H1 (cell line): ENCODE measurements at regions not wholly inside any gene's neighbourhood (a gene's known extent, or its start where the extent isn't known, plus 50 kb on each side); places are given as distances from the start of the nearest gene placed in this dataset.

ENCODE experiments used
- CTCF ChIA-PET: fragments of 300-600 bp; sonication (Branson Sonifier 250); formaldehyde crosslinking; loops from one replicate; lab custom pipeline; 2021; ENCODE audit not compliant: partially characterized antibody; lab: Charles Lee
- POLR2A ChIA-PET: fragments of 300-600 bp; sonication (Branson Sonifier 250); formaldehyde crosslinking; loops from one replicate; lab custom pipeline; 2021; ENCODE audit warnings: inconsistent platforms; ENCODE audit not compliant: partially characterized antibody; lab: Charles Lee
- DNase-seq, 2 experiments: peaks; one replicate each; pipeline versions ENCODE4 v3.0.0 to v3.0.0-alpha.2; 2010 to 2022; ENCODE audit warnings: low spot score in 2 of 2, low read depth in 1 of 2, mixed read lengths in 1 of 2
- FAIRE-seq: peaks from 2 replicates; lab custom pipeline; 2011; peaks lifted over from hg19 to GRCh38; lab: Jason Lieb, UNC
- H2AFZ ChIP-seq: 2 replicates; pipeline ENCODE4 v1.8.1; 2012; ENCODE audit warnings: low read length, inconsistent platforms
- H2AK5ac ChIP-seq: 2 replicates; pipeline ENCODE4 v1.6.1; 2013; ENCODE audit warnings: low read depth, low read length
- H2BK120ac ChIP-seq: replicated peaks from 2 replicates; pipeline ENCODE3; 2013; ENCODE audit warnings: low read depth, low read length, inconsistent platforms
- H2BK12ac ChIP-seq: 2 replicates; pipeline ENCODE4 v1.6.1; 2013; ENCODE audit warnings: low read depth, low read length
- H2BK15ac ChIP-seq: 2 replicates; pipeline ENCODE4 v1.6.1; 2013; ENCODE audit warnings: low read length
- H2BK20ac ChIP-seq: 2 replicates; pipeline ENCODE4 v1.6.1; 2013; ENCODE audit warnings: low read length
- H2BK5ac ChIP-seq: 2 replicates; pipeline ENCODE4 v1.6.1; 2013; ENCODE audit warnings: low read depth, low read length
- H3K14ac ChIP-seq: 2 replicates; pipeline ENCODE4 v1.6.1; 2013; ENCODE audit warnings: inconsistent platforms; ENCODE audit not compliant: insufficient read length
- H3K18ac ChIP-seq: 2 replicates; pipeline ENCODE4 v1.6.1; 2013; ENCODE audit warnings: low read length; ENCODE audit errors: extremely low read depth
- H3K23ac ChIP-seq: 2 replicates; pipeline ENCODE4 v1.6.1; 2013; ENCODE audit warnings: inconsistent platforms; ENCODE audit not compliant: insufficient read length
- H3K23me2 ChIP-seq: 2 replicates; pipeline ENCODE4 v1.6.1; 2013; ENCODE audit warnings: low read depth, low read length
- H3K27ac ChIP-seq: 2 replicates; pipeline ENCODE4 v1.6.1; 2011; ENCODE audit warnings: low read depth, low read length, inconsistent platforms
- H3K27me3 ChIP-seq, 4 experiments: replicated peaks in 1 of 4; 1 replicate in 1 of 4; 2 replicates in 3 of 4; pipeline versions ENCODE4 v1.6.1 to v1.8.1; 2011 to 2013; ENCODE audit warnings: low read length in 3 of 4, mild to moderate bottlenecking in 3 of 4, inconsistent platforms in 2 of 4, mixed read lengths in 2 of 4, moderate library complexity in 1 of 4; ENCODE audit not compliant: control insufficient read depth in 3 of 4, insufficient read depth in 3 of 4; ENCODE audit errors: extremely low read depth in 1 of 4
- H3K36me3 ChIP-seq, 4 experiments: 2 replicates each; pipeline versions ENCODE4 v1.6.1 to v1.8.1; 2011 to 2013; ENCODE audit warnings: mild to moderate bottlenecking in 4 of 4, low read length in 3 of 4, moderate library complexity in 2 of 4, control low read depth in 1 of 4, inconsistent platforms in 1 of 4; ENCODE audit not compliant: insufficient read depth in 4 of 4, control insufficient read depth in 2 of 4
- H3K4ac ChIP-seq: replicated peaks from 2 replicates; pipeline ENCODE3; 2013; ENCODE audit warnings: low read length, low read depth, mixed read lengths, inconsistent platforms; ENCODE audit not compliant: insufficient read length
- H3K4me1 ChIP-seq, 4 experiments: replicated peaks in 1 of 4; 1 replicate in 1 of 4; 2 replicates in 3 of 4; pipeline versions ENCODE4 v1.6.1 to v1.8.1; 2011 to 2013; ENCODE audit warnings: low read length in 3 of 4, inconsistent platforms in 2 of 4, mixed read lengths in 1 of 4; ENCODE audit not compliant: insufficient read depth in 4 of 4, control insufficient read depth in 3 of 4
- H3K4me2 ChIP-seq, 2 experiments: 2 replicates each; pipeline versions ENCODE4 v1.6.1 to v1.8.1; 2011 to 2013; ENCODE audit warnings: low read depth in 2 of 2, low read length in 2 of 2, control low read depth in 1 of 2, inconsistent platforms in 1 of 2, mild to moderate bottlenecking in 1 of 2; ENCODE audit not compliant: insufficient read depth in 1 of 2
- H3K4me3 ChIP-seq, 4 experiments: fragments of 200-600, 300-600 bp in 1 of 4; sonication (generic), shearing (Covaris generic), sonication (Bioruptor Twin) in 1 of 4; 2 replicates each; pipeline versions ENCODE4 v1.5.1 to v1.8.1; 2011 to 2016; ENCODE audit warnings: low read length in 4 of 4, low read depth in 3 of 4, control low read depth in 2 of 4, inconsistent platforms in 2 of 4, mild to moderate bottlenecking in 2 of 4, mixed read lengths in 1 of 4, moderate library complexity in 1 of 4; ENCODE audit not compliant: insufficient read depth in 2 of 4; ENCODE audit errors: extremely low read depth in 1 of 4
- H3K56ac ChIP-seq: replicated peaks from 2 replicates; pipeline ENCODE3; 2013; ENCODE audit warnings: low read depth, mild to moderate bottlenecking, mixed read lengths, low read length, inconsistent platforms; ENCODE audit not compliant: insufficient read length
- H3K79me1 ChIP-seq: 2 replicates; pipeline ENCODE4 v1.6.1; 2013; ENCODE audit warnings: low read depth, low read length, control low read depth
- H3K79me2 ChIP-seq, 2 experiments: 2 replicates each; pipeline versions ENCODE4 v1.6.1 to v1.8.1; 2012 to 2013; ENCODE audit warnings: low read length in 2 of 2, mild to moderate bottlenecking in 2 of 2, inconsistent platforms in 1 of 2; ENCODE audit not compliant: insufficient read depth in 2 of 2, control insufficient read depth in 1 of 2
- H3K9ac ChIP-seq, 4 experiments: replicated peaks in 1 of 4; 1 replicate in 1 of 4; 2 replicates in 3 of 4; pipeline versions ENCODE4 v1.6.1 to v1.8.1; 2011 to 2013; ENCODE audit warnings: low read depth in 3 of 4, low read length in 3 of 4, control low read depth in 2 of 4, mild to moderate bottlenecking in 2 of 4, moderate library complexity in 2 of 4, inconsistent platforms in 1 of 4; ENCODE audit errors: extremely low read depth in 1 of 4
- H3K9me3 ChIP-seq, 2 experiments: 2 replicates each; pipeline versions ENCODE4 v1.6.1 to v1.8.1; 2012 to 2013; ENCODE audit warnings: mild to moderate bottlenecking in 2 of 2, moderate library complexity in 2 of 2, control low read depth in 1 of 2, inconsistent platforms in 1 of 2, low read depth in 1 of 2, low read length in 1 of 2, mixed read lengths in 1 of 2; ENCODE audit not compliant: insufficient read depth in 2 of 2
- H4K20me1 ChIP-seq, 2 experiments: replicated peaks in 1 of 2; 2 replicates each; pipeline versions ENCODE3 to v1.8.1; 2011 to 2013; ENCODE audit warnings: inconsistent platforms in 2 of 2, low read length in 2 of 2, mild to moderate bottlenecking in 1 of 2; ENCODE audit not compliant: insufficient read depth in 2 of 2, control insufficient read depth in 1 of 2
- H4K5ac ChIP-seq: 2 replicates; pipeline ENCODE4 v1.6.1; 2013; ENCODE audit warnings: low read length, low read depth, mixed read lengths, inconsistent platforms; ENCODE audit not compliant: insufficient read length
- H4K8ac ChIP-seq: 2 replicates; pipeline ENCODE4 v1.8.0; 2013; ENCODE audit warnings: mild to moderate bottlenecking, moderate library complexity, low read length, inconsistent platforms; ENCODE audit not compliant: insufficient read depth; ENCODE audit errors: extremely low read depth
- H4K91ac ChIP-seq: replicated peaks from 2 replicates; pipeline ENCODE3; 2013; ENCODE audit warnings: low read length, mixed read lengths, inconsistent platforms; ENCODE audit not compliant: insufficient read length
- GABPA ChIP-seq: IDR thresholded peaks from 2 replicates; pipeline ENCODE4 v1.6.1; 2011; ENCODE audit warnings: mild to moderate bottlenecking, low read length, moderate library complexity, borderline replicate concordance; ENCODE audit not compliant: insufficient read depth
- HDAC6 ChIP-seq: IDR thresholded peaks from one replicate; pipeline ENCODE4 v1.7.1; 2012; ENCODE audit warnings: low read depth, mild to moderate bottlenecking, inconsistent platforms, low read length, moderate library complexity
- POLR2A ChIP-seq, 2 experiments: IDR thresholded peaks; 1 replicate in 1 of 2; 2 replicates in 1 of 2; pipeline ENCODE4 v1.6.1; 2011; ENCODE audit warnings: low read depth in 2 of 2, low read length in 2 of 2, mild to moderate bottlenecking in 2 of 2; ENCODE audit errors: control extremely low read depth in 1 of 2
- RBBP5 ChIP-seq: IDR thresholded peaks from 2 replicates; pipeline ENCODE4 v1.7.1; 2012; ENCODE audit warnings: low read depth, mild to moderate bottlenecking, inconsistent platforms, low read length, moderate library complexity, borderline replicate concordance
- RXRA ChIP-seq: IDR thresholded peaks from 2 replicates; pipeline ENCODE4 v1.6.1; 2011; ENCODE audit warnings: low read depth, mild to moderate bottlenecking, low read length, moderate library complexity; ENCODE audit not compliant: insufficient read depth
- SP2 ChIP-seq: IDR thresholded peaks from 2 replicates; pipeline ENCODE4 v1.6.1; 2012; ENCODE audit warnings: mild to moderate bottlenecking, low read length, inconsistent platforms
- ZNF274 ChIP-seq: IDR thresholded peaks from 2 replicates; pipeline ENCODE4 v1.7.0; 2012; ENCODE audit warnings: low read length, borderline replicate concordance; ENCODE audit errors: extremely low read depth
- WGBS, 2 experiments: shearing (Covaris generic) in 1 of 2; methylation state at CpG; one replicate each; pipeline versions ENCODE4 v1.1.6 to v1.1.7; 2013 to 2015; ENCODE audit warnings: low lambda C conversion rate in 2 of 2, mixed read lengths in 2 of 2, inconsistent platforms in 1 of 2, low coverage in 1 of 2, missing lambda C conversion rate in 1 of 2; ENCODE audit not compliant: insufficient replicate concordance in 2 of 2, insufficient coverage in 1 of 2, insufficient read length in 1 of 2; ENCODE audit errors: extremely low coverage in 1 of 2, missing lambda C conversion rate in 1 of 2; 5-methylcytosine and 5-hydroxymethylcytosine counted together

DNA sequence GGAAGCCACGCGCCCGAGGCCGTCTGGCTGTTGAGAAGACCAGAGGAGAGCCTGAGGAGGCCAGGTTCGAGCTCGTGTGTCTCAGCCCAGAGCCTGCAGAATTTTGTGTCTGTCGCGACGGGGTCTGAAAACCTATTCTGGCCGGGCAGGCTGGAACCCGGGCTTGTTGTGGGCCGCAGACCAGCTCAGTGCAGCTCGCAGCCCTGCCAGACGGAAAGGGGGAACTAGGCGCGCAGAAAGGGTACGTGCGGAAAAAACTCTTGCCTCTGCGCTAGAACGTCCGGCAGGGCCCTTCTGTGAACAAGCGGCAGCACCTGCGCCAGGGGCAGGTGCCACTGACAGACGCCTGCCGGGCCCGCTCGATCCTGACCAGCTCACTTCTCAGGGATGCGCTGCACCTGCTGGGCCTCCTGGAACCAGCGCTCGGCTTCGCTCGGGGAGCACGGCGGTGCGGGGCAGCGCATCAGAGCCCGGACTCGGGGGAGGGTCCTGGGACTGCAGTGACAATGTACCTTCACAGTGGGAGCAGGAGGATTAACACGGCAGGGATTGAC, 409.3 kb downstream of the BRD1 start:
- H2BK12ac ChIP-seq = no peak overlapping the region
- no peak for TF ChIP-seq POLR2A (IDR thresholded peaks at IDR 0.05; ENCODE audit: control extremely low read depth in 1 of 2, low read depth in 2 of 2, low read length in 2 of 2)
- TF ChIP-seq RXRA = no peak
- TF ChIP-seq SP2 = no peak
- TF ChIP-seq HDAC6 = no peak
- TF ChIP-seq ZNF274 = no peak
- no peak for TF ChIP-seq GABPA
- TF ChIP-seq RBBP5 = no peak
- TF ChIP-seq, all 59 proteins: peak for 0
- Histone ChIP-seq H3K23ac (no peak overlapping the region), H2AFZ (no peak overlapping the region), H3K79me1 (no peaks in the 10 kb centered on the region), H3K4me3 (no peak overlapping the region), H3K4me2 (no peak overlapping the region), H3K27ac (no peak overlapping the region), H3K18ac (no peak overlapping the region), H3K4ac (no peak overlapping the region), H2BK20ac (no peak overlapping the region), H3K79me2 (no peaks in the 10 kb centered on the region), H3K9ac (no peak overlapping the region), H4K20me1 (no peaks in the 10 kb centered on the region), H3K23me2 (no peaks in the 10 kb centered on the region), H3K14ac (no peak overlapping the region), H3K56ac (no peak overlapping the region), H3K27me3 (no peaks in the 10 kb centered on the region), H2BK15ac (no peak overlapping the region), H2BK120ac (no peak overlapping the region), H3K4me1 (peaks cover 0 to 2% (median 0%) of the 10 kb centered on the region in 4 experiments; a peak in 2 of 7 replicates), H2BK5ac (no peak overlapping the region), H4K8ac (no peak overlapping the region; the same call in 1 of the 2 replicates), H3K36me3 (no peaks in the 10 kb centered on the region), H4K5ac (no peak overlapping the region), H3K9me3 (no peaks in the 10 kb centered on the region), H4K91ac (no peak overlapping the region), H2AK5ac (no peak overlapping the region)
- ChIA-PET POLR2A (interaction anchor here (1.2 kb wide), 1 partner anchor 10 kb away, joined by 3 read pairs; no protein-coding TSS in a partner anchor), CTCF (interaction anchor here (0.7 kb wide), 1 partner anchor 126 kb away, joined by 3 read pairs; no protein-coding TSS in a partner anchor)
- DNase-seq (no peak), FAIRE-seq (no peak)
- 93% methylated on average over 39 of the region's 39 CpGs; no CpG with 5 or more reads in 1 of the 2 experiments for WGBS, 2 experiments
